ENCODE measurements at regions not wholly inside any gene's neighbourhood (a gene's known extent, or its start where the extent isn't known, plus 50 kb on each side); places are given as distances from the start of the nearest gene placed in this dataset.
"Not testable (repeated sequence)": the region's sequence is repeated elsewhere in the genome, so short reads cannot be mapped to it uniquely, and the experiment has no call there.

DNA sequence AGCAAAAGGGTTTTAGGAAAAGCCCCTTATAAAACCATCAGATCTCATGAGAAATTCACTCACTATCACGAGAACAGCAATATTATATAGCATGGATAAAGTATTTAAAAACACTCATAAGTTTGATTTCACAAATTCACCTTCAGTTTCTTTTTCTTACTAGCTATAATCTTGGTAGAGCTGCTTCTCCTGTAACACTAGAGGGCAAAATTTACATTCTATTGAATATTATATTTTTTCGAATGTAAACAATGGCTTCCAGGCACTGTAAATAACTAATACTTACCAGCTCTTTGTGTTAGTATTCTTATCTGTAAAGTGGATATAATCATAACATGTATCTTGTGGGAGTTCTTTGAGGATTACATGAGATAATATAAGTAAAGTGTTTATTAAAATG lies 259.6 kb downstream of the CCER1 start:
- peak; percentile 19 for DNase-seq (ENCODE audit: low spot score)

DNA sequence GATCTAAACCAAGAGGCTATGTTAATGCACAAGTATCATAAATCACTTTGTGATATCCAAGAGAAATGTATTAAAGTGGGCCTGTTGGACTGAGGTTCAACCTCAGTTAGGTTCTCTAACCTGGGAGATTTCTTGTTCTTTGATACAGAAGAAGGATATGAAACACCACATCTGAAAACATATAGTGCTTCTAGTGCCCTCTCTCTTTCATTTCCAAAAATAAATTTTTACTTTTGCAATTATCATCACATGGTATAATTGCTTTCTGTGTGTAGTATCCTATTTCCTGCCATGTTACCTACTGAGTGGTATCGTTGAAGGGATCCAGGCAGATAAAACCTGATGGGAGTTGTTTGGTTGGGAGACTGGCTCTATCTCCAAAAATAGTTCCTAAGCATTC lies 264.9 kb downstream of the CCER1 start:
- DNase-seq (ENCODE audit: low spot score), result no peak

DNA sequence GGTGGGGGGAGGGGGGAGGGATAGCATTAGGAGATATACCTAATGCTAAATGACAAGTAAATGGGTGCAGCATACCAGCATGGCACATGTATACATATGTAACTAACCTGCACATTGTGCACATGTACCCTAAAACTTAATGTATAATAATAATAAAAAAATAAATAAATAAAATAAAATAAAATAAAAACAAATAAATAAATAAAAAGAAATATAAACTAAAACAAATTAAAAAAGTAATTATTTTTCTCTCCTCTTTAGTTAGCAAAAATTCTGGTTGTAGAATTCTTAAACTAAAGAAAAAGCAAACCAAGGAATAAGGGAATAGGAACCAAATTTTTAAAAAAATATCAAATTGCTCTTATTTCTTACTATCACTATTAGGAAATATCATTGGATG lies 267.3 kb downstream of the CCER1 start:
- DNase-seq (ENCODE audit: low spot score), result not testable (repeated sequence)

DNA sequence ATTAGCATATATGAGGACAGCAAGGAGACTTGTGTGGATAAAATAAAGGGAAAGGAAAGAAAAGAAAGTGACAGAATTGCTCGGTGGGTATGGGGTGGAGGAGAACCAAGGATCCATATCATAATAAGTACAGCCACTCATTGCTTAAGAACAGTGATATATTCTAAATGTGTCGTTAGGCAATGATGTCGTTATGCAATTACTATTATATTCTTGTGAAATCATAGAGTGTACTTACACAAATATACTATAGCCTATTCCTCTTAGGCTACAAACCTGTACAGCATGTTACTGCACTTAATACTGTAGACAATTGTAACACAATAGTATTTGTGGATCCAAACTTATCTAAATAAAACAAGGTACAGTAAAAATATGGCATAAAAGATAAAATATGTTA lies 271.1 kb downstream of the CCER1 start:
- no peak for DNase-seq (ENCODE audit: low spot score)

DNA sequence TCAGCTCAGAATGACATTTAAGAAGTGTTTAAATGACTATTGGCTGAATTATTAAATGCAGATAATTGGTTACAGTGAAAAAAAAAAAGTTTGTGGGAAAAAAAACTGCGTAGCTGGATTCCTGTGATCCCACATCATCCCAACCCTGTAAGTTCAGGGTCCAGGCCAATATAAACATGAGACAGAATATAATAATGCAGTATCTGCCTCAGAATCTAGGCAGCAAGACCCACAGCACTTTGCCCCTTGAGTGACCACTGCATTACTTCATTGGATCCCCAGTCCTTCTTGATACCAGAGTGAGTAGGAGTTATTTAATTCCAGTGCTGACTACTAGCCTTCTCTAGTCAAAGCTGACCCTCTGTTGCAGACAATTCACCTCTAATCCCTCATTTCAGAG lies 272.6 kb downstream of the CCER1 start:
- no peak for DNase-seq (ENCODE audit: low spot score)

DNA sequence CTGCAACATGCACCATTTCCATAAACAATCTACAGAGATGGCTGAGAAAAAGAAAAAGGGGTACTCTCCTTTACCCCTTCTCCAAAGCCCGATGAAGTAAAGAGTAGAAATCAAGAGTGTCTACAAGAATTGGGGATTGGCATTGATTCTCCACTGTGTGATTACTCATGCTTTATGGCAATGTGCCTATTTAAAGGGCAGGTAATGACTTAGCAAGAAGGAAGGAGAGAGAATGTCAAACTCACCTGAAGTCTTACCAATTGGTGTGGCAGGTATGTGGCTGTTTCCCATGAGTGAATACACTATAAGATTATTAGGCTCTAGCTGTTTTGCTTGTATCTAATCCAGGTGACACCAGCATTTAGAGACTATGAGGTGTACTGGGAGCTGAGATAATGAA lies 275.3 kb downstream of the CCER1 start:
- DNase-seq (ENCODE audit: low spot score), result peak; percentile 13

DNA sequence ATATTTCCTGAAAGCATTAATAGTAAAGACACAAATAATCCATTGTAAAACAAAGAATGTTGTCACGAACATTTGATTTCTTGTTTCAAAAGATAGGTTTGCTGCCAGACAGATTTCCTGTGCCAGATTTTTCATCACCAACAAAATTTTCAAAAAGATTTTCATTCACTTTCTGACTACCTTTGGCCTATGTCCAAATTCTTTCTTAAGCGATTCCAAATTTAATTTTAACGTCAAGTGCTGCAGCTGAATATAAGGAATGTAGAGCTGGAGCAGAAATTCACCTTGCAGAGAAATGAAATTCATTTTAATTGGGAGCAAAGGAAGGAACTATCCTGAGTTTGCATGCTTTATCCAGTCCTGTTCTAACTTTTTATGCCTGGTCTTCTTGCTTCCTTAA lies 277.4 kb downstream of the CCER1 start:
- no peak for DNase-seq (ENCODE audit: low spot score)

DNA sequence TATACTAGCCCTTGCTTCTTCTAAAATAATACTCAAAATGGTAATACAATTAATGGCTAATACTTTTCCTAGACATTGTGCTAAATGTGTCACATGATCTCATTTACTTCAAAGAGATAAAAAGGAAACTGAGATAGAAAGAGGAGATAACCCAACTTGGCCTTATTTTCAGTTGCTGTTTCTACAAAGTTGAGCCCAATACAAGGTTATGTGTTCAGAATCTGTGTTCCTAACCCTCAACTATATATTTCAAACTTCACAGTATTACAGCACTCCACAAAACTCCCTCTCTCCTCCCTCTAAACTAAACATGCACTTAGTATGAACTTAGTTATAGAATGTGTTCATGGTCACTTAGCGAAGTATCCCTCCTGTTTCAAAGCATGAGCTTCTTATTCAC lies 277.9 kb downstream of the CCER1 start:
- peak; percentile 3 for DNase-seq (ENCODE audit: low spot score)

DNA sequence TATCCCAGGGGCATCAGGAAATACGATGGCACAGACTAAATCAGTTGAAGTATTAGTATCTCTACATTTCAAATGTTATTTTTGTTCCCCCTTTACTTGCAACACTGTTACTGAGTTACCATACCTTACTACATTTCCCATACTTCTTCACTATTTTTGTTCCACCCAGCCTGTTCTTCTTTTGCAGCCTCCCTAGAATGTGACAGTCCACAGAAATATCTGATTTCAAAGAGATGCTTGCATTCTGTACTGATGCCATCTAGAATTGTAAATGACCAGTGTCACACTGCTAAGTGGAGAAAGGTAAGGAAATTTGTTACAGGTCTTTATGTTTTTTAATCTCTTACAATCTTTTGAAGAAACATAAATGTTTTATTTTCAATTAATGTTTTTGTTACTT lies 279.9 kb downstream of the CCER1 start:
- DNase-seq (ENCODE audit: low spot score), result no peak

DNA sequence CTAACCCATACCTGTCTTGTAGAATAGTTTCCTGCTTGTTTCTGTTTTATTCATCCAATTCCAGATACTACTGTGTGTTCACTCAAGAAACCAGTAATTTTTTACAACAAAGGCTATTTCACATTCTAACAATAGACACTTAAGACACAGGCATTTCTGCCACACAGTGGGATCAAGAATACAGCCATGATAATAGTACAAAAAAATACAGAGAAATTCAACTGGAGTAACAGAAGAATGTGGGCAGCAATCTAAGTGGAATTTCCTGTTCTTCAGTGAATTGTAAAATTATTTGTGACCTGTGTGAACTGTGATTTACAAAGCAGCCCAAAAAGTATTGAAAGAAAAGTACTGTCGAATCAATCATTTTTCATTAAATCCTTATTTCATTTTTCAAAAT lies 282.9 kb downstream of the CCER1 start:
- no peak for DNase-seq (ENCODE audit: low spot score)

DNA sequence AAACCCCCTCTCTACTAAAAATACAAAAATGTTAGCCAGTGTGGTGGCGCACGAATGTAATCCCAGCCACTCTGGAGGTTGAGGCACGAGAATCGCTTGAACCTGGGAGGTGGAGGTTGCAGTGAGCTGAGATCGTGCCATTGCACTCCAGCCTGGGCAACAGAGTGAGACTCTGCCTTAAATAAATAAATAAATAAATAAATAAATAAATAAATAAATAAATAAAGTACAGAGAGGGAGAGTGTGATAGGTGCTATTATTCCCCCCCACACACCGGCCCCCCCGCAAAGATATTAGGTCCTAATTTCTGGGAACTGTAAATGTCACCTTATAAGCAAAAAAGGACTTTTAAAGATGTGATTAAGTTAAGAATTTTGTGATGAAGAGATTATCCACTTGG lies 291.0 kb downstream of the CCER1 start:
- not testable (repeated sequence) for DNase-seq (ENCODE audit: low spot score)

DNA sequence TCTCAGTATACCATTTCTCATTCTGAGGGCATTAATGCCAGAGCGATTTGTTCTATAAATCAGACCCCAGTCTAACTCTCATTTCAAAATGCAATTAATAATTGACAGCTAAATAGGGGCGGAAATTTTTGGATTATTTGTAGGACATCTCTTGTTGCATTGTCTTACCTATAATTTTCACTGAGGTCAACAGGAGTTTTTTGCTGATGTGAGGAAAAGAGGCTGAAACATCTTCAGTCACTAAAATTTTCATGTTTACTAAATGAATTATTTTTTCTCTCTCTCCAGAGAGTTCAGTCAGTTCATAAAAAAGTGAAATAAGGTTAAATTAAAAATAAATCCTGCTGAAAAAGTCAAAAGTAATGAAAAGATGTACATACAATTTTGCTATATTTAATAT lies 295.9 kb downstream of the CCER1 start:
- no peak for DNase-seq (ENCODE audit: low spot score)

DNA sequence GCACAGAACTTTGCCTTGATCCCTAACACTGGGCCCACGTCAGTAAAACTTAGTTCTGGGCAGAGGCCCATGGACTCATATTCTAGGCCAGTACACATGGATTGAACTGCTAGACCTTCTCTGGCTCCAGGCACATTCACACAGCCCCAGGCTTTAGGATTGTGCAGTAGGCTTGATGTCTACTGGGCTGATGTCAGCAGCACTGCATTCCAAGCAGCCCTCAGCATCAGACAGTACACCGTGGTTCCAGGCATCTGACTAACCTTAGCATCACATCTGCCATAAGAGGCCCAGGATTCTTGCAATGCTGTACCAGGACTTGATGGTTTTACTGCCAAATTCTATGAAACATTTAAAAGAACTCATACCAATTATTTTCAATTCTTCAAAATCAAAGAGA lies 301.9 kb downstream of the CCER1 start:
- no peak for DNase-seq (ENCODE audit: low spot score)

DNA sequence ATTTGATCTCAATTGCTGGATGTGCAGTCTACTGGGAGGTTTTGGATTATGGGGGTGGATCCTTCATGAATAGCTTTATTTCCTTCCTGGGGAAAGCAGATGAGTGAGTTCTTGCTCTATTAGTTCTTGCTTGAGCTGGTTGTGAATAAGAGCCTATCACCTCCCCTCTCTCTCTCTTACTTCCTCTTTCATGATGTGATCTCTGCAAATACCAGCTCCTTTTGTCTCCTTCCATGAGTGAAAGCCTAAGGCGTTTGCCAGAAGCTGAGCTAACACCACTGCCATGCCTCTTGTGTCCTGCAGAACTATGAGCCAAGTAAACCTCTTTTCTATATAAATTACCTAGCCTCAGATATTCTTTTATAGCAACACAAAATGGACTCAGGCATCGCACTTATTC lies 302.7 kb downstream of the CCER1 start:
- DNase-seq (ENCODE audit: low spot score), result no peak

DNA sequence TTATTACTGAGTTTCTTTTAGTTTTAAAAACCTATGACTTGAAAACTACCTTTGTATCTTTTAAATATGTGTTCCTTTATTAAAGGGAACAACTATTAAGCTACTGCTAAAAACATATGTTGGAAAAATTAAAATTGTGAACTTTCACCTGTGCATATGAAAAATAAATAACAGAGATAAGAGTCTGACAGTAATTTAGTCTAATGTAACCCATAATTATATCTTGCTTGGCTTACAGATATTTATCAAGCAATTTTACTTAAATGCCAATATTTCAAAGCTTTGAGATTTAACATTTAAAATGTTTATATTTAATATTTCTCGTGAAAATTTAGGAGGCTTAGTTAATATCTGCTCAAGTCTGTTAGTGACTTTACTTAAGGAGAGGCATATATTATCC lies 309.8 kb downstream of the CCER1 start:
- no peak for DNase-seq (ENCODE audit: low spot score)

DNA sequence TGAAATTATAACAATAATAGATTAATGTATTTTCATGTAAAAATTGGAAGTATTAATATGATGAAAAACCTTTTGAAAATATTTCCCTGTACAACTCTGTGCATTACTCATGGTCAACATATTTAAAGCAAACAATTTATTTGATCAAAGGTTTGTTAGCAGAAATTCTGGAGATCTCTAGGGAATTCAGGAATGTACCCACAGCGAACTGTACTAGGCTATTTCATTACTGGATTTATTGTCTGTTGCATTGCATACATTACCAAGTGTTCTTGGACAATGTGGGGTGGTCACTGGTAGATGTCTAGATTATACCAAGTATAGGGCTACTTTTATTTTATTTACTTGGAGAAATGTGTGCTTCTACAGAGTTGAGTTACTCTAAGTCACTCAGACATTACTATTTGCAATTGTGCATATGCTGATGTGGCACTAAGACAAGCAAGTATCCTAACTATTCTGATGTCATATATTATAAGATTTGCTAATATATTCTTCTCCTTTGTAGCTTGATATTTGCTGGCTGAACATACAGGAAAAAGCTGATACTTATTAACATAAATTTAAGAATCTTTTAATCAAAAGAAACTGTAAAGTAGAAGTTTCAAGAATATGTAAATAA lies 323.3 kb downstream of the CCER1 start:
- DNase-seq (ENCODE audit: low spot score), result no peak

DNA sequence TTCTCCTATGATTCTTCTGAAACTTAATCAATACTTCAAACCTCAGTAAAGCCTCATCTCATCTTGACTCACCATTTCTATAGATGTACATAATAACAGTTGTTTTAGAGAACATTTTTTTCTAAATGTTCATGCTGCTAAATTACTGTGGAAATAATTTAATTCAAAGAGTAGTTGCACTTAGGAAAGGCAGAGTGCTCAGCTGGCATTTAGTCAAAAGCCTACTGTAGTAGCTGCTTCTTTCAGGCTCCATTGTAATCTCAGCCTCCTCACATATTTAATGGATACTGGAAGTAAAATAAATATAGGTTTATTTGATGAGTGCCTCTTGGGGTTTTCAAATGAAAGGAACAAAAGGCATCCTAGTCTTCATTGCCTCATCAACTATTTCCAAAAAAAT lies 325.0 kb downstream of the CCER1 start:
- no peak for DNase-seq (ENCODE audit: low spot score)

DNA sequence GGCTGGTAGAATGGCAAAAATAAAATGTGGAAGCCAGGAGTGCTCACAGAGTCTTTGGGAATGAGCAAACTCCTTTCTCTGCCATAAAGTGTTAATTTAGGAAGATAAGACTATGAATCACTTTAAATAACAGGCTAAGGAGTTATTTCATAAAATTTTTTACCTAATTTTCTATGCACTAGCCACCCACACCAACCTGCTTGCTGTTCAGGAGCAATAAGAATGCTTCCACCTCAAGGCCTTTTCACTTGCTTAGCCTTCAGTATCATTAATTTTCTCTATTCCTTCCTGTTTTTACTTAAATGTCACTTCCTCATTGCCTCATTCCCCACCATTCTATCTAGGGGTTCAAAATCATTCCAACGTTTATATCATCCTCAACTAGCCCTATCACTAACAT lies 326.8 kb downstream of the CCER1 start:
- DNase-seq (ENCODE audit: low spot score), result no peak

DNA sequence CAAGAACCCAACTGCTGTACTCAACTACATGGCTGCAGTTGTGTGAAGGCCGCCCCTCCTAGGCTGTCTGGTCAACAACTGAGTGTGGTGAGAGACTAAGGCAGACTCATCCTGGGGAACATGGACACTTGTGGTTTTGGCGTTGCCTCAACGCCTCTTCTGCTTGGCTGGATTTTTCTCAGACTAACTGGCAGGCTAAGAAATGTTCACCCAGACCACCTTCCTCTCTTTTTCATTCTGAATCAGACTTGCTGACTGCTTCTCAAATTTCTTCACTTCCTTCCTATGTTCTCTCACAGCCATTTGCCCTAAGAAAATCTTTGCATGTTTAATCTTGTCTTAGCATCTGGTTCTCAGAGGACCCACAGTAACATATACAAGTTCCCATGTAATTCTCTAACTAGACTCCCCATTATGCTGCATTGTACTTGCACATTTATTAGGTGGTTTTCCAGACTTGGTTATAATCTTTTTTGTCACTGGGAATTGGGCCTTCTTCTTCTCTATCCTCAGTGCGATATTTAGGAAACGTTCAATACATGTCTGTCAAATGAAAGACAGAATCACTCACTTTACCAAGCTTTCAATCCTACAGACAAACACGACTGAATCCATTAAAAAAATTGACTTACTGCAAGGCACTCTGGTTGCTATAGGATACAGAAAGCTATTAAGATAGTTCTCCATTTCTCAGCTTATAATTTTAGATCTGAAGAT lies 327.6 kb downstream of the CCER1 start:
- no peak for DNase-seq (ENCODE audit: low spot score)

DNA sequence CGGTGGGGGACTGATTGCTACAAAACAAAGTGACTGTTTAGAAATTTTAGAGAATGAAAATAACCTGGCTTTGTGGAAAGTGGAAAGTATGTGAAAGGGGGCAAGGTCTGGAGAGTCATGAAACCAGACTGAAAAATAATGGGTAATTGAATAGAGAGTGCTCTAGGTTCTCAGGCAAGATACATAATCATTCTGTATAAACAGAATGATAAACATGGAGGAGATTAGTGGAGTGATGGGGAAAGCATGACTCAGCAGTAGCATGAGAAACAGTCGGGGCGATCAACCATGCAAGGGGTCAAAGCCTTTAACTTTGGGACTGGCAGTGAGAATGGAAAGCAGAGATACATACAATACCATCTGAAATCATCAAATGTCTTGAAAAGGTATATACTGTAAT lies 332.5 kb downstream of the CCER1 start:
- no peak for DNase-seq (ENCODE audit: low spot score)

DNA sequence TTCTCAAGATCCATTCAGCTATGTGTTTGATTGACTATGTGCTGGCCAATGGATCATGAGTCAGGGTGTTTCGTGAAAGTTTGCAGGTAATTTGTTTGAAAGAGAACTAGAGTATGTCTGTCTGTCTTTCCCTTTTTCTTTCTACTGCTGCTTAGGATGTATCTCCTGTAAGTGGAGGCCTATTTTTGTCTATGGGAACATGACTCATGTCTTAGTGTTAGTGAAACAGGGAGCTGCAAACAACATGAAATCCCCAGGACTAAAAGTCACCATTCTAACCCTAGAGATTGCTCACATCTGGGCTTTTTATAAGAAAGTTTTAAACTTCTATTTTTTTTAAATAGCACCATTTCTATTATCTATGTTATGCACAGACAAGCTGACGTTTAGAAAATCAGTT lies 333.0 kb downstream of the CCER1 start:
- DNase-seq (ENCODE audit: low spot score), result no peak

DNA sequence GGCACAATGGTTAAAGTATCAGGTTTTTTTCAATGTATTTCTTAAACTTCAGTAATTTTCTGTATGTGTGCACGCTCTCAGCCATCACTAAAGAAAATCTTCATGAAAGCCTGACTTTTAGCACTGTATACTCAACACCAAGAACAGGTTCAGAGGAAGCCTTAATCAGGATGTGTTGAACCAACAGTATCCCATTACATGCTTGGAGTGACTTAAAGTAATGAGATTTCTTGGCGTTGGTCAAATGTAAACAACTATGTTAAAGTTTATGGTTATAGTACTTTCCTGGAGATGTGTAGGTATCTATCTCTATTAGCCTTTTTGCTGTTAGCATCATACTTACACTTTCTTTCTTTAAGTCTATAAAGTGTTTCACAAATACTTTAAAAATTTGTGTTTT lies 335.0 kb downstream of the CCER1 start:
- no peak for DNase-seq (ENCODE audit: low spot score)

DNA sequence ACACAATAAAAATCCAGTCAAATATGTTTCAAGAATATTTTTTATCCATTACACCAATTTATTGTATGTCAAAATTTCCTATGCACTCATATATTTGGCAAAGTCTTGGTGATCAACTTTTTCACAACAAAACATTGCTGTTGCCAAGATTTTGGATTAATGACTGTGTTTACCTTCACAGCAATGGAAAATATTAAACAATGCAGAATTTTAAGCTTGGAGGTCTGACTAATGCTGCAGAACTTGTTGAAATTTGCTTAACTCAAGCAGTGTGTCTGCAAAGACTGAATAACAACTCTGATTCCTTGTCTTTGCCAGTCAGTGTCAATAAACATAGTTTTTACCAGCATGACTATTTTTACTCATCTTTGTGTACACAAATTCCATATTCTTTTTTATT lies 336.4 kb downstream of the CCER1 start:
- DNase-seq (ENCODE audit: low spot score), result no peak

DNA sequence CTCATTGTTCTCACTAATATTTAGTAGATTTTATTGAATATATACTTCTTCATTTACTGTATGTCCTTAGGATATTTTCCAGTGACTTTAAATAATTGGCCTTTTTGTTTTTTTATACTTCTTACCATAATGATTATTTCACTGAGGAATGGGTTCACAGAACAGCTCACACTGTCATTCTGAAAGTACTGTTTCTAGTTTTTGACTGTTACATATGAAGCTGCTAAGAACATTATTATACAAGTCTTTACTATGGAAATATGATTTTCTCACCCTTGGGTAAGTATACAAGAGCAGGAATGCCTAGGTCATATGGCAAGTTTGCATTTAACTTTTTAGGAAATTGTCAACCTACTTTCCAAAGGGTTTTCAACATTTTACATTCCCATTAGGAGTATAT lies 343.1 kb downstream of the CCER1 start:
- no peak for DNase-seq (ENCODE audit: low spot score)
